ENCODE measurements at regions not wholly inside any gene's neighbourhood (a gene's known extent, or its start where the extent isn't known, plus 50 kb on each side); places are given as distances from the start of the nearest gene placed in this dataset.

DNA sequence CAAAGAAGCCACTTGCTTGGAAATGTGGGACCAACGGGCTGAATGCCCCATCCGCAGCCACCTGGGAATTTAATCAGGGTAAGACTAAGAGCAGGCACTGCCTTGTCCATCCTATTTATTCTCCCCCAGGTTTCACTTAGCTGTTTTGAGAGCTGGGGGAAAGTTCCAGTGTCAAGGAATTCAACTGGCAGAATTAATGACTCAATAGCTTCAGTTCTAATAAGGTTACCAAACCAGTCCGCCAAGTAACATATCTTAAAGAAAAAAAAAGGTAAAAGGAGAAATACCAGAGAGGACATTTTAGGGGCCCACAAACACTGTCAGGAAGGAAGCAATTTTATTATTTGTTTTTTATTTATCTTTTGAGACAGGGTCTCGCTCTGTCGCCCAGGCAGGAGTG lies 157.6 kb upstream of the SOD1 start:
- no peak overlapping the region for H4K91ac ChIP-seq (ENCODE audit: low read length)
- WGBS = 95% methylated on average over 4 of the region's 5 CpGs
- H3K4me3 ChIP-seq (ENCODE audit: insufficient read depth in 1 of 2, low read depth in 1 of 2, low read length in 2 of 2) = no peak overlapping the region
- no peak overlapping the region for H3K27ac ChIP-seq (ENCODE audit: low read length, poor library complexity, severe bottlenecking)
- H3K27me3 ChIP-seq (ENCODE audit: control insufficient read depth in 1 of 2, insufficient read depth in 1 of 2, low read length in 2 of 2) = peaks cover 0 to 5% of the 10 kb centered on the region in 2 experiments
- no peak overlapping the region for H2BK15ac ChIP-seq (ENCODE audit: low read depth, poor library complexity, severe bottlenecking)
- no peaks in the 10 kb centered on the region for H3K36me3 ChIP-seq (ENCODE audit: control insufficient read depth in 1 of 2, insufficient read depth in 2 of 2, low read depth in 1 of 2, low read length in 2 of 2)
- no peak overlapping the region for H2BK120ac ChIP-seq (ENCODE audit: low read depth, low read length)
- H3K9ac ChIP-seq (ENCODE audit: low read length) = no peak overlapping the region
- no peak overlapping the region for H2AFZ ChIP-seq (ENCODE audit: low read depth, low read length)
- H3K4me2 ChIP-seq (ENCODE audit: low read length, poor library complexity, severe bottlenecking) = no peak overlapping the region
- no peak for DNase-seq
- H3K79me1 ChIP-seq (replicated peaks; ENCODE audit: low read length, poor library complexity, severe bottlenecking) = no peaks in the 10 kb centered on the region
- no peak overlapping the region for H3K23ac ChIP-seq (ENCODE audit: low read length in 2 of 2)
- H2BK5ac ChIP-seq (ENCODE audit: low read depth, low read length, poor library complexity, severe bottlenecking) = no peak overlapping the region
- H3K9me3 ChIP-seq (ENCODE audit: control insufficient read depth, low read length) = no peaks in the 10 kb centered on the region
- no peak overlapping the region for H3K14ac ChIP-seq (ENCODE audit: low read length in 2 of 2)
- no peak overlapping the region for H3K18ac ChIP-seq (ENCODE audit: low read depth in 1 of 2, low read length in 2 of 2)
- no peak overlapping the region for H2AK5ac ChIP-seq (ENCODE audit: low read length, severe bottlenecking)
- H2BK12ac ChIP-seq (ENCODE audit: low read length in 2 of 2) = no peak overlapping the region
- peaks cover 2% of the 10 kb centered on the region for H3K4me1 ChIP-seq (ENCODE audit: control insufficient read depth, insufficient read depth, low read depth, low read length)
- no peak overlapping the region for H4K8ac ChIP-seq (ENCODE audit: low read length)
- H3K4ac ChIP-seq (ENCODE audit: low read depth in 1 of 2, low read length in 2 of 2) = no peak overlapping the region

DNA sequence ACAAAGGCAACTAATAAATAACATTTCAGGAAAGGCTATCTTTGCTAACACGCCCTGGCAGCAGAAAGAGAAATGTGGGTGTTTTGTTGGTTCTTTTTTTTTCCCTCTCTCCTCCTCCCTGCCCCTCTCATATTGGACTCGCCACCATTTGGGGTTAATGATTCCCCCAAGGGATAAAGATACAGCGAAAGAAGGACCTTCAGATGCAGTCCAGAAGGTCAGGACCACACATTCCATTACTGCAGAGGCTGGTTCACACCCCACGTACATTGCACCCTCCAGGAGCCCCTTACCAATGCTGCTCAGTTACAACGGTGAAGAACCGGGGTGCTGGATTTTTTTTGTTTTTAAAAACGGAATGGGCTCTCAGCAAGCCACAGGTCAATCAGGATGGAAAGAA lies 156.9 kb upstream of the TIAM1 start:
- no peaks in the 10 kb centered on the region for H3K9me3 ChIP-seq (ENCODE audit: control insufficient read depth, low read length)
- no peak overlapping the region for H4K91ac ChIP-seq (ENCODE audit: low read length)
- no peaks in the 10 kb centered on the region for H3K79me1 ChIP-seq (replicated peaks; ENCODE audit: low read length, poor library complexity, severe bottlenecking)
- no peak overlapping the region for H2BK120ac ChIP-seq (ENCODE audit: low read depth, low read length)
- H3K4me3 ChIP-seq (ENCODE audit: insufficient read depth in 1 of 2, low read depth in 1 of 2, low read length in 2 of 2) = no peak overlapping the region
- H2AK5ac ChIP-seq (ENCODE audit: low read length, severe bottlenecking) = no peak overlapping the region
- no peak overlapping the region for H3K14ac ChIP-seq (ENCODE audit: low read length in 2 of 2)
- no peak overlapping the region for H3K9ac ChIP-seq (ENCODE audit: low read length)
- H2AFZ ChIP-seq (ENCODE audit: low read depth, low read length) = no peak overlapping the region
- peaks cover 0 to 5% of the 10 kb centered on the region in 2 experiments for H3K27me3 ChIP-seq (ENCODE audit: control insufficient read depth in 1 of 2, insufficient read depth in 1 of 2, low read length in 2 of 2)
- H4K8ac ChIP-seq (ENCODE audit: low read length) = no peak overlapping the region
- no peak overlapping the region for H2BK15ac ChIP-seq (ENCODE audit: low read depth, poor library complexity, severe bottlenecking)
- no peak overlapping the region for H3K4ac ChIP-seq (ENCODE audit: low read depth in 1 of 2, low read length in 2 of 2)
- H3K4me1 ChIP-seq (ENCODE audit: control insufficient read depth, insufficient read depth, low read depth, low read length) = peaks cover 2% of the 10 kb centered on the region
- no peak overlapping the region for H3K23ac ChIP-seq (ENCODE audit: low read length in 2 of 2)
- WGBS = 85% methylated on average over 6 of the region's 7 CpGs
- H2BK12ac ChIP-seq (ENCODE audit: low read length in 2 of 2) = no peak overlapping the region
- DNase-seq = no peak
- H3K18ac ChIP-seq (ENCODE audit: low read depth in 1 of 2, low read length in 2 of 2) = no peak overlapping the region
- H2BK5ac ChIP-seq (ENCODE audit: low read depth, low read length, poor library complexity, severe bottlenecking) = no peak overlapping the region
- H3K36me3 ChIP-seq (ENCODE audit: control insufficient read depth in 1 of 2, insufficient read depth in 2 of 2, low read depth in 1 of 2, low read length in 2 of 2) = no peaks in the 10 kb centered on the region
- no peak overlapping the region for H3K4me2 ChIP-seq (ENCODE audit: low read length, poor library complexity, severe bottlenecking)
- no peak overlapping the region for H3K27ac ChIP-seq (ENCODE audit: low read length, poor library complexity, severe bottlenecking)

- Histone ChIP-seq H3K9ac (ENCODE audit: low read length) (no peak overlapping the region), H3K4ac (ENCODE audit: low read depth in 1 of 2, low read length in 2 of 2) (no peak overlapping the region)
Measured at GRCh38 chr21:31500071-31500470, 156.0 kb upstream of the TIAM1 start.

DNA sequence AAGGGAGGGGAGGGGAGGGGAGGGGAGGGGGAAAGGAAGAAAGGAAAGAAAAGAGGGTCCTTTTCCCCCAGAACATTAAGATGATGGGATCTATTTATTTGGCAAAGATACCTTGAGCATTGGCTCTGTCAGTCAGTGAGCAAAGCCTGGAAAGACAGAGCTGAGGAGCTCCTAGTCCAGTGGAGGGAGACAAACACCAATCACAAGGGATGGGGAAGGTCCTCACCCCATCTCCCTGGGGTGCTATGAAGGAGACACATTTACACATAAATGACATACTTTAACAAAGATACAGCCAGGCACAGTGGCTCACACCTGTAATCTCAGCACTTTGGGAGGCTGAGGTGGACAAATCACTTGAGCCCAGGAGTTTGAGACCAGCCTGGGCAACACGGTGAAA lies 154.9 kb upstream of the TIAM1 start:
- Histone ChIP-seq H2AFZ (ENCODE audit: low read depth, low read length) (no peak overlapping the region), H2BK5ac (ENCODE audit: low read depth, low read length, poor library complexity, severe bottlenecking) (no peak overlapping the region), H3K9ac (ENCODE audit: low read length) (no peak overlapping the region), H3K79me1 (replicated peaks; ENCODE audit: low read length, poor library complexity, severe bottlenecking) (no peaks in the 10 kb centered on the region), H3K4me1 (ENCODE audit: control insufficient read depth, insufficient read depth, low read depth, low read length) (peaks cover 2% of the 10 kb centered on the region), H3K23ac (ENCODE audit: low read length in 2 of 2) (no peak overlapping the region), H2BK15ac (ENCODE audit: low read depth, poor library complexity, severe bottlenecking) (no peak overlapping the region), H2BK120ac (ENCODE audit: low read depth, low read length) (no peak overlapping the region), H3K36me3 (ENCODE audit: control insufficient read depth in 1 of 2, insufficient read depth in 2 of 2, low read depth in 1 of 2, low read length in 2 of 2) (no peaks in the 10 kb centered on the region), H3K14ac (ENCODE audit: low read length in 2 of 2) (no peak overlapping the region), H2BK12ac (ENCODE audit: low read length in 2 of 2) (no peak overlapping the region), H3K27me3 (ENCODE audit: control insufficient read depth in 1 of 2, insufficient read depth in 1 of 2, low read length in 2 of 2) (peaks cover 0 to 9% of the 10 kb centered on the region in 2 experiments), H3K18ac (ENCODE audit: low read depth in 1 of 2, low read length in 2 of 2) (no peak overlapping the region), H4K91ac (ENCODE audit: low read length) (no peak overlapping the region), H3K4me3 (ENCODE audit: insufficient read depth in 1 of 2, low read depth in 1 of 2, low read length in 2 of 2) (no peak overlapping the region), H3K27ac (ENCODE audit: low read length, poor library complexity, severe bottlenecking) (no peak overlapping the region), H4K8ac (ENCODE audit: low read length) (no peak overlapping the region), H3K4ac (ENCODE audit: low read depth in 1 of 2, low read length in 2 of 2) (no peak overlapping the region), H2AK5ac (ENCODE audit: low read length, severe bottlenecking) (no peak overlapping the region), H3K9me3 (ENCODE audit: control insufficient read depth, low read length) (no peaks in the 10 kb centered on the region), H3K4me2 (ENCODE audit: low read length, poor library complexity, severe bottlenecking) (no peak overlapping the region)
- no peak for DNase-seq
- 56% methylated on average over 1 of the region's 1 CpG for WGBS

More at GRCh38 chr21:31500071-31500470, 156.0 kb upstream of the TIAM1 start:
- H3K18ac ChIP-seq (ENCODE audit: low read depth in 1 of 2, low read length in 2 of 2) = no peak overlapping the region
- H3K27me3 ChIP-seq (ENCODE audit: control insufficient read depth in 1 of 2, insufficient read depth in 1 of 2, low read length in 2 of 2) = peaks cover 0 to 5% of the 10 kb centered on the region in 2 experiments
- H2BK5ac ChIP-seq (ENCODE audit: low read depth, low read length, poor library complexity, severe bottlenecking) = no peak overlapping the region
- H2BK120ac ChIP-seq (ENCODE audit: low read depth, low read length) = no peak overlapping the region
- no peaks in the 10 kb centered on the region for H3K9me3 ChIP-seq (ENCODE audit: control insufficient read depth, low read length)
- H2AFZ ChIP-seq (ENCODE audit: low read depth, low read length) = no peak overlapping the region
- H3K79me1 ChIP-seq (replicated peaks; ENCODE audit: low read length, poor library complexity, severe bottlenecking) = no peaks in the 10 kb centered on the region
- no peak overlapping the region for H2AK5ac ChIP-seq (ENCODE audit: low read length, severe bottlenecking)
- H2BK15ac ChIP-seq (ENCODE audit: low read depth, poor library complexity, severe bottlenecking) = no peak overlapping the region
- no peak overlapping the region for H3K27ac ChIP-seq (ENCODE audit: low read length, poor library complexity, severe bottlenecking)
- DNase-seq = no peak
- H3K4me1 ChIP-seq (ENCODE audit: control insufficient read depth, insufficient read depth, low read depth, low read length) = peaks cover 2% of the 10 kb centered on the region
- H4K91ac ChIP-seq (ENCODE audit: low read length) = no peak overlapping the region
- H3K14ac ChIP-seq (ENCODE audit: low read length in 2 of 2) = no peak overlapping the region
- WGBS = 82% methylated on average over 3 of the region's 5 CpGs
- no peak overlapping the region for H3K4me3 ChIP-seq (ENCODE audit: insufficient read depth in 1 of 2, low read depth in 1 of 2, low read length in 2 of 2)
- H3K23ac ChIP-seq (ENCODE audit: low read length in 2 of 2) = no peak overlapping the region
- H2BK12ac ChIP-seq (ENCODE audit: low read length in 2 of 2) = no peak overlapping the region
- H4K8ac ChIP-seq (ENCODE audit: low read length) = no peak overlapping the region
- H3K4me2 ChIP-seq (ENCODE audit: low read length, poor library complexity, severe bottlenecking) = no peak overlapping the region
- no peaks in the 10 kb centered on the region for H3K36me3 ChIP-seq (ENCODE audit: control insufficient read depth in 1 of 2, insufficient read depth in 2 of 2, low read depth in 1 of 2, low read length in 2 of 2)

Data from mesenchymal stem cell (in vitro differentiated cells and primary cell).